Lower leg skin (tissue), 4 donors: ENCODE measurements at regions not wholly inside any gene's neighbourhood (a gene's known extent, or its start where the extent isn't known, plus 50 kb on each side); places are given as distances from the start of the nearest gene placed in this dataset.

ENCODE experiments used
- DNase-seq, 2 donors: peaks; one replicate each; pipeline ENCODE4 v3.0.0-alpha.2; 2019; ENCODE audit warnings: low spot score in 2 of 2
- H3K4me3 ChIP-seq: fragments of 200-600 bp; sonication (generic); 2 replicates; pipeline ENCODE4 v1.5.1; 2017; ENCODE audit warnings: mild to moderate bottlenecking, low read depth; ENCODE audit not compliant: poor library complexity, severe bottlenecking
- CTCF ChIP-seq, 3 donors: fragments of 450-650 bp; IDR thresholded peaks; one replicate each; pipeline ENCODE4 v1.5.1; 2016; ENCODE audit warnings: antibody characterized with exemption in 3 of 3, mild to moderate bottlenecking in 3 of 3, moderate library complexity in 2 of 3
- POLR2A ChIP-seq, 2 donors: fragments of 450-650 bp; IDR thresholded peaks; one replicate each; pipeline ENCODE4 v1.6.1; 2016 to 2017; ENCODE audit warnings: antibody characterized with exemption in 2 of 2, mild to moderate bottlenecking in 1 of 2, moderate library complexity in 1 of 2
- WGBS, 2 donors: methylation state at CpG; one replicate each; pipeline ENCODE4 v1.1.5; 2018; 5-methylcytosine and 5-hydroxymethylcytosine counted together
- intact Hi-C: fragments of 100-400 bp; cut with DNase I; formaldehyde crosslinking; loops from one replicate; pipeline ENCODE4 v1.15.0; 2023; ENCODE audit warnings: low total_unique reads

- no peak for DNase-seq
- H3K4me3 ChIP-seq: no peak overlapping the region
- WGBS, 2 donors: 63 to 68% methylated on average over 3 of the region's 3 CpGs
- intact Hi-C loops: no loop called here
- TF ChIP-seq CTCF (IDR thresholded peaks at IDR 0.05): no peak
- TF ChIP-seq POLR2A (IDR thresholded peaks at IDR 0.05): no peak
Observed at GRCh38 chr2:118457951-118458350, 369.7 kb downstream of the INSIG2 start.

- no peak for TF ChIP-seq CTCF (IDR thresholded peaks at IDR 0.05)
- no peak for TF ChIP-seq POLR2A (IDR thresholded peaks at IDR 0.05)
- DNase-seq: no peak
- intact Hi-C loops: no loop called here
- 66 to 70% methylated on average over 2 of the region's 2 CpGs for WGBS, 2 donors
- no peak overlapping the region for H3K4me3 ChIP-seq
Observed at GRCh38 chr2:118449401-118449800, 361.1 kb downstream of the INSIG2 start.

- DNase-seq: no peak
- no peak for TF ChIP-seq CTCF (IDR thresholded peaks at IDR 0.05)
- TF ChIP-seq POLR2A (IDR thresholded peaks at IDR 0.05): no peak
- H3K4me3 ChIP-seq: no peak overlapping the region
- intact Hi-C loops: no loop called here
- WGBS, 2 donors: 20% methylated on average over 2 of the region's 2 CpGs
Observed at GRCh38 chr2:118443596-118443995, 355.3 kb downstream of the INSIG2 start.

- intact Hi-C loops: no loop called here
- no peak overlapping the region for H3K4me3 ChIP-seq
- TF ChIP-seq CTCF (IDR thresholded peaks at IDR 0.05) (no peak), POLR2A (IDR thresholded peaks at IDR 0.05) (no peak)
- DNase-seq: no peak
- WGBS, 2 donors: 87 to 88% methylated on average over 3 of the region's 3 CpGs
Observed at GRCh38 chr2:118442996-118443553, 354.8 kb downstream of the INSIG2 start.

GRCh38 chr2:118442046-118442445 is 353.8 kb downstream of the INSIG2 start:
- intact Hi-C loops: no loop called here
- H3K4me3 ChIP-seq: no peak overlapping the region
- no peak for DNase-seq
- TF ChIP-seq CTCF (IDR thresholded peaks at IDR 0.05) (no peak), POLR2A (IDR thresholded peaks at IDR 0.05) (no peak)
- 57 to 59% methylated on average over 1 of the region's 1 CpG for WGBS, 2 donors

- no peak for TF ChIP-seq POLR2A (IDR thresholded peaks at IDR 0.05)
- TF ChIP-seq CTCF (IDR thresholded peaks at IDR 0.05): no peak
- no peak for DNase-seq
- 54 to 63% methylated on average over 5 of the region's 5 CpGs for WGBS, 2 donors
- H3K4me3 ChIP-seq: no peak overlapping the region
- intact Hi-C loops: no loop called here
Observed at GRCh38 chr2:118440404-118441098, 352.3 kb downstream of the INSIG2 start.
